B cell (primary cell): ENCODE measurements at regions not wholly inside any gene's neighbourhood (a gene's known extent, or its start where the extent isn't known, plus 50 kb on each side); places are given as distances from the start of the nearest gene placed in this dataset.

ENCODE experiments used
- CTCF ChIP-seq: fragments of 200-600 bp; IDR thresholded peaks from one replicate; pipeline ENCODE4 v1.8.0; 2022; ENCODE audit warnings: antibody characterized with exemption, mild to moderate bottlenecking
- EZH2 ChIP-seq: IDR thresholded peaks from 2 replicates; pipeline ENCODE4 v1.6.1; 2012; ENCODE audit warnings: borderline replicate concordance, low read depth, mild to moderate bottlenecking, moderate library complexity, low read length; ENCODE audit not compliant: insufficient read depth, poor library complexity, severe bottlenecking

DNA sequence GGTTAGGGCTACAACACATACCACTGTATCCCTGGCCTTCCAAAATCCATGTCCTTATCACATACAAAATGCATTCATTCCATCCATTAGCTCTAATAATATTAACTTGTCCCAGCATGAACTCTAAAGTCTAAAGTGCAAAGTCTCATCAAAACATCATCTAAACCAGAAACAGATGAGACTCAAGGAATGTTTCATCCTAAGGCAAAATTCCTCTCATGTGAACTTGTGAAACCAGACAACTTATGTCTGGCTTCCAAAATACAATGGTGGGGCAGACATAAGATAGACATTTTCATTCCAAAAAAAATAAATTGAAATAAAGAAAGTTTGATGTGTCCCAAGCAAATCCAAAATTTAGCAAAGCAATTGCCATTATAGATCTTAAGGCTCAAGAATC, 257.4 kb downstream of the HTR1B start:
- no peak for TF ChIP-seq CTCF
- TF ChIP-seq EZH2, result no peak
